ENCODE measurements at regions not wholly inside any gene's neighbourhood (a gene's known extent, or its start where the extent isn't known, plus 50 kb on each side); places are given as distances from the start of the nearest gene placed in this dataset.
"Not testable (repeated sequence)": the region's sequence is repeated elsewhere in the genome, so short reads cannot be mapped to it uniquely, and the experiment has no call there.

- DNase-seq, result no peak
Measured at GRCh38 chr5:154614595-154614994, 136.6 kb upstream of the HAND1 start.

GRCh38 chr5:154614125-154614524, 136.1 kb upstream of the HAND1 start:
- no peak for DNase-seq

DNA sequence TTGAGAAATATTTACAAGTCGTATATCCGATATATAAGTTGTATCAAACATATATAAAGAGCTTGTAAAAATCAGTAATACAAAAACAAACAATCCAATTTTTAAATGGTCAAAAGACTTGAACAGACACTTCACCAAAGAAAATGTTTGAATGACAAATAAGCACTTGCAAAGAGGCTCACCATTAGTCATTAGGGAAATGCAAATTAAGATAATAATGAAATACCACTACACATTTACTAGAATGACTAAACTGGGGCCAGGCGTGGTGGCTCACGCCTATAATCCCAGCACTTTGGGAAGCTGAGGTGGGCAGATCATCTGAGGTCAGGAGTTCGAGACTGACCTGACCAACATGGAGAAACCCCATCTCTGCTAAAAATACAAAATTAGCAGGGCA, 134.6 kb upstream of the HAND1 start:
- no peak for DNase-seq

DNA sequence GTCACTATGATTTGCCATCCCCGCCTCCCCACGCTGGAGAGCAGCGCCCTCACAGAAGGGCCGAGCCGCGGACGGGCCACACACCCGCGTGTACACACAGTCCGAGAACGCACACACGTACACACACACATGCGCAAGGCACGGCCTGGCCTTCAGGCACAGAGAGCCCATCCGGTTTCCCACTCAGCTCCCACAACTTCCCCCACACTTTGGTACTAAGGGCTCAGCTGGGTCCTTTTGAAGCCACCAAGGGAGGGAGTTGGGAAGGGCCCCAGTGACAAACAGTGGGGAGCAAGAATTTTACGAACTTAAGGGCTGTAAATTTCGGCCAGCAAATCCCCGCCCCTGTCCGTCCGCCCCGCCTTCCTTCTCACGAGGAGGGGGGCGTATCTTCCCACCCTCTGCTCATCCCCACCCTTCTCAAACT, 133.3 kb upstream of the HAND1 start:
- DNase-seq, result no peak

- peak; percentile 18 for DNase-seq
Measured at GRCh38 chr5:154610321-154611154, 132.5 kb upstream of the HAND1 start.

DNA sequence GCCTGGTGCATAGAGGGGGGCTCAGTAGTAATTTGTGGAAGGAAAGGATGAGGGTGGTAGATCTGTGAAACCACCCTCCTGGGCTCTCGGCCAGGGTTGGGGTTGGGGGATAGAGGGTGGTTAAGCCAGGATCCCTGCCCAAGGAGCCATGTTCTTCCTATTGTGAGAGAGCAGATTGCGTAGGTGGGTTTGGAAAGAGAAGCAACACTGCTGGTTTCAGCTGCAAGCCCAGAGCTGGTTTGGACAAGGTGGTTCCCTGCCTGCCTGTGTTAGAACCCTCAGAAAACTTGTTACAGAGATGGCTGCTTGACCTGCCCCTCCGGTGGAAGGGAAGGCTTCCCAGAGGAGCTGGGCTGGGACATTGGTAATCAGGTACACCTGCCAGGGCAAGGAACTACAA, 131.2 kb upstream of the HAND1 start:
- DNase-seq, result no peak

DNA sequence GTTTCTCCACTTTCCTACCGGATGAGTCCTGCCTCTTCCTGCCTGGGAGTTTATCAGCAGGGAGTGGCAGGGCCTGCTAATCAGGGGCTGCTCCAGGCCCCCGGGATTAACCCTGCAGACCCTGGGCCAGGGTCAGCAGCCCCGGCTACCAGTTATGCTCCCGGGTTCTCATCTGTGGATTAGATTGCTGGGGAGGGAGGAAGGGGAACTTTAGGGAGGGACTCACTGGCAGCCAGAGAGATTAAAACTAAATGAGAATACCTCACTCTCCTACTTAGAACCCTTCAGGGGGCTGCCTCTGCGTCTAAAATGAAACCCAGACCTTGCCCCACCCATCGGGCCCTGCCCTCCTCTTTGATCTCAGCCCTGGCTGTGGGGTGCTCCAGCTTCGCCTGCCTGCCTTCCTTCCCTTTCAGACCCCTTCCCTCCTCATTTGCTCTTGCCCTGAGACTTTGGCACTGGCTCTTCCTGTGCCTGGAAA, 130.5 kb upstream of the HAND1 start:
- no peak for DNase-seq

- DNase-seq, result no peak
Measured at GRCh38 chr5:154607746-154608145, 129.7 kb upstream of the HAND1 start.

- DNase-seq, result no peak
Measured at GRCh38 chr5:154606246-154606645, 128.2 kb upstream of the HAND1 start.

- DNase-seq, result no peak
Measured at GRCh38 chr5:154603953-154604679, 126.1 kb upstream of the HAND1 start.

GRCh38 chr5:154603485-154603884, 125.5 kb upstream of the HAND1 start:
- DNase-seq, result no peak

GRCh38 chr5:154603011-154603410, 125.0 kb upstream of the HAND1 start:
- DNase-seq, result no peak

DNA sequence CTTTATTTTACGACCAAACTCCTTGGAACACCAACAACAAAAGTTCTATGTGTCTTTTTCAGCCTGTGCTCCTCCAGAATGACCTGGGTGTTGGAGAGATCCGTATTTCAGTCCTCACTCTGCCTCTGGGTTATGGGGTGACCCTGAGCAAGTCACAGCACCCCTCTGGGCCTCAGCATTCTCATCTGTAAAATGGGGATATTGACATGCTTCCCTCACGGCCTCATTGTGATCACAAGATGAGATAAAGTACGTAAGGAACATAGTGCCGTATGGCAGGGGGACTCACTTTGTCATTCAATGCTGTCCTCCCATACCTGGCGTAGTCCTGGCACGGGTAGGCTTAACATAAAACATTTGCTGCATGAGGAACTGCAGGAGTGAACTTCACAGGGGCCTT, 123.0 kb upstream of the HAND1 start:
- DNase-seq, result no peak

DNA sequence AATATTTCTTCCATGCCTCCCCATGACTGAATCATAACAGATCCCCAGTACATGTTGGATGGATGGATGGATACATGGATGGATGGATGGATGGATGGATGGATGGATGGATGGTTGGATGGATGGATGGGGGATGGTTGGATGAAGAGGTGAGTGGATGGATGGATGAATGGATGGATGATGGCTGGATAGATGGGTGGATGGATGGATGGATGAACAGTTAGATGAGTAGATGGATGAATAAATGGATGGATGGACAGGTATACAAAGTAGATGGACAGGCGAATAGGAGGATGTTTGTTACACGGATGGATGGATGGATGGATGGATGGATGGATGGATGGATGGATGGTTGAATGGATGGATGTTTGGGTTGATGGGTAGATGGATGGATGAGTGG, 120.0 kb upstream of the HAND1 start:
- no peak for DNase-seq

DNA sequence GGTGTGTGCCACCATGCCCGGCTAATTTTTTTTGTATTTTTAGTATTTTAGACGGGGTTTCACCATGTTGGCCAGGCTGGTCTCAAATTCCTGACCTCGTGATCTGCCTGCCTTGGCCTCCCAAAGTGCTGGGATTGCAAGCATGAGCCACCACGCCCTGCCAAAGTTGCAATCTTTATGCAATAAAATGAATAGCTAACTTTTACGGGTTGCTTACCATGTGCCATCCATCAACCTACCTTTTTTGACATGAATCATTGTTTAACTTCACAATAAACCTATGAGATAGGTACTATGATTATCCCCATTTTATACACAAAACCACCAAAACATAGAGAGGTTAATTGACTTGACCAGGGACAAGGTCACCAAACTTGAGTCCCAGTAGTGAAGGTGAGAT, 118.8 kb upstream of the HAND1 start:
- not testable (repeated sequence) for DNase-seq

DNA sequence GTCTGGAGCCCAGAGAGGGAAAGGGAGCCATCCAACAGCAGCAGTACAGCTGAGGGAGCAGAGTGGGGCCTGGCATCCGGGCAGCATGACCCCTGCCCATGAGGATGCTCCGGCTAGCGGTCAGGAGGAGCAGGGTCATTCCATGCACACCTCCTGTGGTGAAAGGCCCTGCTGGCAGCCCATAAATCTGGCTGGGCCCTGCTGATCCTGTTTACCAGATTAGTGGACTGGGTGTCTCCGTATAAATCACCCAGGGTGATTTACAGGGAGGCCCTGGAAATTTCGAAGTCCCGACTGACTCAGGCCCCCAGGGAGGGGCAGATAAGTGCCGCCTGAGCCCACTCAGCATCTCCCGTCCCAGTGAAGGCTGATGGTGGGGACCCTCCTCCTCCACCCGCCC, 117.6 kb upstream of the HAND1 start:
- no peak for DNase-seq

DNA sequence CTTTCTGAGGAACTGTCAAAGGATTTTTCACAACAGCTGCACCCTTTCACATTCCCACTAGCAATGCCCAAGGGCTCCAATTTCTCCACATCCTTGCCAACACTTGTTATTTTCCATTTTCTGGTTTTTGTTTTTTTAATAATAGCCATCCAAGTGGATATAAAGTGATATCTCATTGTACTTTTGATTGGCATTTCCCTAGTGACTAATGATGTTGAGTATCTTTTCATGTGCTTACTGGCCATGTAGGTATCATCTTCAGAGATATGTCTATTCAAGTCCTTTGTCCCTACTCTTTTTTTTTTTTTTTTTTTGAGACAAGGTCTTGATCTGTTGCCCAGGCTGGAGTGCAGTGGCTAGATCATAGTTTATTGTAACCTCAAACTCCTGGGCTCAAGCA, 115.8 kb upstream of the HAND1 start:
- no peak for DNase-seq

DNA sequence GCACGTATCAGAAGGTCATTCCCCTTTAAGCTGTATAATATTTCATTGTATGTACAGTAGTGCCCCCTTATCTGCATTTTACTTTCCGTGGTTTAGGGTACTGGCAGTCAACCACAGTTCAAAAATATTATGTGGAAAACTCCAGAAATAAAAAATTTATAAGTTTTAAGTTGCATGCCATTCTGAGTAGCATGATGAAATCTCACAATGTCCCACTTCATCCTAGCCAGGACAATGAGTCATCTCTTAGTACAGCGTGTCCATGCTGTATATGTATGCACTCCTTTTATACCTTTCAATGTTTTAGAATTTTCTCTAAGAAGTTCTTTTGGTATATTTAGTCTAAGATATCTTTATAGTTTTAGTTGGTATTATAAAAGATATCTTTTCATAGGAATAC, 115.0 kb upstream of the HAND1 start:
- DNase-seq, result no peak

GRCh38 chr5:154590093-154590724, 112.2 kb upstream of the HAND1 start:
- DNase-seq, result no peak

DNA sequence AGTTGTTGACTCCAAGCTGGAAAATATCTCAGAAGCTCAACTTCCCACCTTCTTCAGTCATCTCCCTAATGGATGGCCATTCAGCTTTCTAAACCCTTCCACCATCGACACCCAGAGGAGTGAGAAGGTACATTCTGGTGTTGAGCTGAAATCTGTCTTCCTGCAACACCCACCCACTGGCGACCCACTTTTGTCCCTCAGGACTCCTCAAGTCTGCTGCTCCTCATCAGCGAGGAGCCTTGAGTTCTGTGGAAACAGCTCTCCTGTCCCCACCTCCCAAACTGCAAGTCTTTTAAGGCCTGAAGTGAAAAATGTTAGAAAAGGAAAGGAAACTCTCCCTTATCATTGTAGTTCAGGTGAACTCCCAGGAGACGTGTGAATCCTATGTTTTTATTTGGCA, 111.5 kb upstream of the HAND1 start:
- no peak for DNase-seq

GRCh38 chr5:154588833-154589425, 110.9 kb upstream of the HAND1 start:
- not testable (repeated sequence) for DNase-seq

DNA sequence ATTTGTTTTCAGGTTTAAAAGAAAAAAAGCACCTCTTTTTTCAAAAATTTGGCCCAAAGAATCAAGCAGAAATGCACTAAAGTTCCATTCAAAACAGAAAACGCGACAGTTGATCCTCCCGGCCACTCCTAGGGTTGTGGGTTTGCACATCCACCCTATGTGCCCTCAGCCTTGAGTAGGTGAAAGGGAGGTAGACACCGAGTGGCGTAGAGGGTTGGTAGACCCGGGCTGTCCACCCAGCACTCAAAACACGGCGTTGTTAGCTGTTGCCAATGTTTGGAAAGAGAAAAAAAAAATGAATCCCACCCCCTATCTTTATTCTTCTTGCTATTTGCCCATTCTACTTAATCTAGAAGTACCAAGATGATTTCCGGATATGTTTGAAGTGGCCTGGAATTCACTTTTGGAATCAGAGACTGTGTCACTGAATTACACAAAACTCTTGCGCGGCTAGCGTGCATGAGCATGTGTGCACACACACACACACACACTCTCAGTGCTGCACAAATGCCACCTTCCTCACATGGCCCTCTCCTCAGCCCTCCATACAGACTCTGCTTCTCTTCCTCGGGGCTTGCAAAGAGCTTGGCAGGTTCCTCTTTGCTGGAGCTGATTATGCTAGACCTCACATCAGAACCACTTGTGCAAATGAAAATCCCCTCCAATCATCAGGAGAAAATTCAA, 110.2 kb upstream of the HAND1 start:
- DNase-seq, result no peak
